HG03575 (cell line): ENCODE measurements at regions not wholly inside any gene's neighbourhood (a gene's known extent, or its start where the extent isn't known, plus 50 kb on each side); places are given as distances from the start of the nearest gene placed in this dataset.

Source experiments
- ATAC-seq: cut with Tn5 transposase; IDR thresholded peaks from one replicate; pipeline ENCODE4 v1.9.1; 2021; ENCODE audit not compliant: unreplicated experiment, insufficient number of reproducible peaks, low FRiP score; ENCODE audit errors: extremely low read depth

DNA sequence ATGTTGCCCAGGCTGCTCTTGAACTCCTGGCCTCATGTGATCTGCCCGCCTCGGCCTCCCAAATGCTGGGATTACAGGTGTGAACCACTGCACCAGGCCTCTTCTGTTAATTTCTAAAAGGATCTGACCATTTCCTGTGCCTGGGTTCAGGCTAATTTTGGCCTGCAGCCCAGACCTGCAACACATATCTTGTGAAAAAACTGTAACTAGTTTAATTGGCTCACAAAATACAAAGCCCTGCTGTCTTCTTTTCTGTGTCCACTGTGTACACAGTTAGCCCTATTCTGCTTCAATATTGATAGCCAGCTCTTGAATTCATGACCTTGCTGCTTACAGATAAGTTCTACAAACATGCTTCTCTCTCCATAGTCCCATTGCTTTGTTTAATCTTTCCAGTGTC is 753.5 kb downstream of the PDHA2 start:
- ATAC-seq, result no peak

DNA sequence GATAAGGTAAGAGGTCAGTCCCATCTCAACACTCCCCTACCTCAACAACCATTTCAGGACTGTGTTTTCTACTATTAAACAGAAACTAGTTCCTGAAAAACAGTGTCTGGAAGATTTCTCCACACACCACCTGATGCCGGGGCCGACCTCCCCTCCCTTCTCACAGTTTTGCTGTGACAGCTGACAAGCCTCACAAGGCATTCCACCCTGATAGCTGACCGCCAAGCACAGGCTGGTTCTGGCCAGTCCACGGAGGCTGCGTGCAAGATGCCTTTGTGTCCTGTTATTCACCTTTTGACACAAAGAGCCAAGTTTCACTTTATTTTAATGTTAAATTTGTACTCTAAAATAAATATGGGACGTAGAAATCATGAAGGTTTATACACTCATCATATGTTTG is 758.6 kb downstream of the PDHA2 start:
- ATAC-seq, result no peak

DNA sequence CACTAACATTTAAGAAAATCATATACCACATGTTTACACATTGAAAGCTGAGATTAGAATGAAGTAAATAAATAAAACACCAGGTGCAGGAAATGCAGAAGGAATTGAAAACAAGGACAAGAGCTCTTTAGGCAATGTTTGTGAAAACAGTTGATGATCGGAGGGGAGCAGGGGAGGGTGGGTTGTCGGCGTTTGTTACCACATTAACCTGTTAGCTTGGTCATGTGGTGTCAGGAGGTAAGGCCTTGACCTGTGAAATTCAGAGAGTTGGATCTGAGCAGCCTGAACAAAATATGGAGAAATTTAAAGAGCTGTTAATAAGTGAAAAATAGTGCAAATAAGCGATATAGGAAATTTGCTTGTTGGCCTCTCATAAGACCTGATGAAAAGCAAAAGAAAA is 759.9 kb downstream of the PDHA2 start:
- no peak for ATAC-seq

- ATAC-seq, result no peak
These were observed 762.8 kb downstream of the PDHA2 start for GRCh38 chr4:96602661-96603060.

DNA sequence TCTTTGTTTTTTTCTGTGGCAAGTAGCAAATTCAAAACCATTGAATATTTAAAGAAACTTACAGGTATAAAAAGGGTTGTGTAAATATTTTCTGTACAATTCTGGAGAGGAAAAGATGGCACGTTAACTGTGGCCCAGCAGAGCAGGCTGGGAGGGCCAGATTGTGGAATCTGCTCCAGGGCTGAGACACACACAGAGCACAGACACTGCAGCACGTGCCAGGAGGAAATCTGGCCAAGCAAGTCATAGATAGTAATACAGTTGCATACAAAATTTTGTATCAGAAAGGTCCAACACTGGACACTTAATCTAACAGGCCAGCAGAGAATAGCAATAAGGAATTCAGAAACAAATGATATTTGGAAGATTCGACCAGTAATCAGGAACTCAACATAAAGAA is 763.7 kb downstream of the PDHA2 start:
- ATAC-seq, result no peak

GRCh38 chr4:96606451-96606850 is 766.6 kb downstream of the PDHA2 start:
- no peak for ATAC-seq

DNA sequence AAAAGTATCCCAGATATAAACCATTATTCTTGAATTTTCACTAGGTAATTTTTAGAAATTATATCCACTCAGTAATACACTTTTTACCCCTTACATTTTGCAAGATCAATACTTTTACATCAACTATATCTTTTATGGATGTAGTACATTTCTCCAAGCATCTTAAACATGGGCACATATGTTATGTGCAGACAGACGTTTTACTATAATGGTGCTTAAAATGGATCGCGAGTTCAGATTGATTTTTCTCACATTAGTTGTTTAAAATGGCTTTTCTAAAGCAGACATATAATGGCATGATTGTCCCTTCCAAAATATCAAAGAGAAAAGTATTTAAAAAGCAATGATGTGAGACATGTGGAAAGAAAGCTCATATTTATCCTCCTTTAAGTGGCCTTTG is 786.1 kb downstream of the PDHA2 start:
- no peak for ATAC-seq

DNA sequence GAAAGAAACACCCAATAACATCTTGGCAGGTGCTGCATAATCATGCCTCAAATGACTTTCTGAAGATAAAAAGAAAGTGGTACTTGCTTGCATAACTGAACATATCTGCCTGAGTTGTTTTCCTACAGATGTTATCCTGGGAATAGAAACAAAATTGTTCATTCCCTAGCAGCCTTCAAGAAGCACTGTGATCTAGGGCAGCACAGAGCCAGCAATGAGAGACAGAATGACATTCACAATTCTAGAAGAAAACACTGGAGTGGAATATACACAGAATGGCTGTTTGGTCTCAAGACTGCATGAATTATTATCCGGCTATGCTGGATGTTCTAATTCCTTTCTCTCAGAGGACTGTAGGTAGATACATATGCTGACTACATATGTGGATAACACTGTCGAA is 790.9 kb downstream of the PDHA2 start:
- no peak for ATAC-seq

- ATAC-seq, result no peak
These were observed 798.1 kb downstream of the PDHA2 start for GRCh38 chr4:96637971-96638412.

DNA sequence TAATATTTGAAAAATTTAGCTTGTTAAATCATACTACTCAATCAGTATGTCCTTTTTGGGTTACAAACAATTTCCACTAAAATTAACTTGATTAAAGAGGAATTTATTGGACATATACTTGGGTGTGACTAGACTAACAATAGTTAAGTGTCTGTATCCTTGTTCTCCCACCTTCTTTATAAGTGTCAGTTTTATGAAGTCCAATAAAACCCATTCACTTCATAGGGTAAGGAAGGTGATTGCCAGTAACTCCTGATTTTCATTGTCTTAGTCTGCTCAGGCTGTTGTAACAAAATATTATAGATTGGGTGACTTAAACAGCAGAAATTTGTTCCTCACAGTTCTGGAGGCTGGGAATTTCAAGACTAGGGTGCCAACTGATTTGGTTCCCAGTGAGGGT is 800.0 kb downstream of the PDHA2 start:
- ATAC-seq, result no peak

DNA sequence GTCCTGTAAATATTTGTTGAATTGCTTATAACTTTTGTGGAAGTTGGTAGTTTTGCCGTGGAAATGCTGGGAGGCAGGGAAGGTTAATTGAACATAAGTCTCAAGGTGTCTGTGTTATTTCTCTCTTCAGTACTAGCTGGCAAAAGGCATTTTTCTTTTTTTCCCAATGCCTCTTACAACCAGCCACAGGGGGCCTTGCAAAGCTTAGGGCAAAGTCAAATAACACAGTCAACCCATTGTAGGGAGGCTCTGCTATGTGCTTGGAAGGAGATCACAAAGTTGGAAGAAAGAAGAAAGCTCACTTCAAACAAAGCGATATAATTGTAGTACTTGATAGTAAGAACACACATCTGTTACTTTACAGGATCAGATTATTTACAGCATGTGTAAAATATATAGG is 802.6 kb downstream of the PDHA2 start:
- no peak for ATAC-seq

- no peak for ATAC-seq
These were observed 806.3 kb downstream of the PDHA2 start for GRCh38 chr4:96646146-96646545.

GRCh38 chr4:96649536-96649935 is 809.6 kb downstream of the PDHA2 start:
- ATAC-seq, result no peak

DNA sequence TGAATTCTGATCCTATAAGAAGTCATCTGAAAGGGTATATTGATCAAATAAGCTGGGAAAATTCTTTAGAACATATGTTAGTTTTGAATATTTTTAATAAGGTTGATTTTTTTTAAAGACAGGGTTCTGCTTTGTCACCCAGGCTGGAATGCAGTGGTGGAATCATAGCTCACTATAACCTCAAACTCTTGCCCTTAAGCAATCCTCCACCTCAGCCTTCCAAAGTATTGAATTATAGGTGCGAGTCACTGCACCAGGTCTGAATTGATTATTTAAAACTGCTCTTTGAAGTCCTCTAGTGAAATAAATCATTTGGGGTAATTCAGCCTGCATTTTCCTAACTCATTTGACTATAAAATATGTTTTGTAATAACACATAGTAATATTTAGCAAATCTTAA is 812.3 kb downstream of the PDHA2 start:
- ATAC-seq, result no peak

DNA sequence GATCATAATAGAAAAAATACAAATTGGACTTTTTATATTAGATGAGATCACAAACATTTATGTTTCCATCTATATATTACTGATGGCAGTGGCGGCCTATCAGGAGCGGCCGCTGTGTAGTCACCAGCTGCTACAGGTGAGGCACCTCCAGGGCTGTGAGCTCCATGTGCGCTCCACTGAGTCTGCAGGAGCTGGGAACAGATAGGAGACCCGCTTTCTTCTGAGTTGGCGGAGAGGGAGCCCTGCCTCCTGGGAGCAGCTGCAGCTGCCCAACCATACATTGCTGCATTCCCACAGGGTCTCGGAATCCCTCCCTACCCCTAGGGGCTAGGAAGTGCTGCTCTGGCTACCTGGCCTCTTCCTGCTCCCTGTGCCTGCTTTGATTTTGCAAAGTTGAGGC is 812.9 kb downstream of the PDHA2 start:
- no peak for ATAC-seq

- no peak for ATAC-seq
These were observed 814.2 kb downstream of the PDHA2 start for GRCh38 chr4:96654045-96654444.

- ATAC-seq, result no peak
These were observed 830.5 kb downstream of the PDHA2 start for GRCh38 chr4:96670381-96670780.

GRCh38 chr4:96675416-96675815 is 835.5 kb downstream of the PDHA2 start:
- no peak for ATAC-seq

DNA sequence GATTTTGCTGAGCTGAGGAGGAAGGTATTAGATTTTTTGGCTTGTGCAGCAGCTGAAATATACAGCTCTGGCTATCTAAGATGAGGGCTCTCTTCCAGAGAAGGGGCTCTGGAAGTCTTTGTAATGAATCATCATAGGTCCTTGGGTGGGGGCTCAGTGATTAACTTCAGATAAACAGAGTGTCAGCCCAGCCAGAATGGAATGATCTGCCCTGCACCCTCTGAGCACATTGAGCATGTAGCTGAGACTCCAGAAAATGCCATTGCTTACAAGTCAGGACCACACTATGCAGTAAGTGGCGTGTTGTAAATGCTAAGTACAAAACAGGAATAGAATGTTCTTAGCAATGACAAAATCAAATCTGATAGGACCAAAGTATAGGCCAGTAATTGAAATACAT is 836.0 kb downstream of the PDHA2 start:
- no peak for ATAC-seq

DNA sequence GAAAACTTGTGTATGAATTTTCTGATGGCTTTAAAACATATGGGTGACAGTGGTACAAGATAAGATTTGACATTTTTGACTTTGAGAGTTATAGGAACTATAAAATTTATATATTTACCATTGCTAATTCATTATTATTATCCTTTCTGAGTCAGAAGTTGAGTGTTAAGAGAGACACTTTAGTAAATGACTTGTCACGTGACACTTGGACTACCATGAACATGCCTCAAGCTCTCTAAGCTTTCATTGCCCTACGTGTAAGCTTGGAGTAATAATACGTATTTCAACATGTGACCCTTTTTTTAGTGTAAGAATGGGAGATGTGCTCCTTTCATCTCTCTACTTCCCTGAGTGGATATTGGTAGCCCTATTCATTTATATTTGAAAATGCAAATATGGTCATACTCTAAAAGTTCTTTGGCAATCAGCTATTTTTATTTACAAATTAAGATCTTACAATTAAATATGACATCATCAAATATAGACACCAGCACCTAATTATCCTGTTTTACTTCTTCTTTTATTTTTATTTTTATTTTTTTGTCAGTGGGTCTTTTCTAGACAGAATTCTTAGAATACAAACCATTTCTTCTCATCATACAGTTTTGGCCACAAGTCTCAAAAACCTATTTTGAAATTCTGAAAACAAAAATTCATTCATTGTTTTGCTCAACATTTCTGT is 837.0 kb downstream of the PDHA2 start:
- no peak for ATAC-seq

GRCh38 chr4:96677499-96677898 is 837.6 kb downstream of the PDHA2 start:
- no peak for ATAC-seq
